Gastroesophageal sphincter (tissue), 3 donors: ENCODE measurements at regions not wholly inside any gene's neighbourhood (a gene's known extent, or its start where the extent isn't known, plus 50 kb on each side); places are given as distances from the start of the nearest gene placed in this dataset.

Source experiments
- POLR2AphosphoS5 ChIP-seq: sonication (generic); formaldehyde crosslinking; IDR thresholded peaks from one replicate; pipeline ENCODE4 v1.6.1; 2017; ENCODE audit warnings: antibody characterized with exemption
- TF ChIP-seq, protein P1 (sequence below), 4 experiments: fragments of 200-600 bp in 2 of 4; fragments of 450-650 bp in 2 of 4; sonication (generic) in 1 of 4; IDR thresholded peaks; one replicate each; pipeline ENCODE4 v1.5.1; 2017 to 2019; ENCODE audit warnings: antibody characterized with exemption in 4 of 4, mild to moderate bottlenecking in 2 of 4, moderate library complexity in 2 of 4

DNA sequence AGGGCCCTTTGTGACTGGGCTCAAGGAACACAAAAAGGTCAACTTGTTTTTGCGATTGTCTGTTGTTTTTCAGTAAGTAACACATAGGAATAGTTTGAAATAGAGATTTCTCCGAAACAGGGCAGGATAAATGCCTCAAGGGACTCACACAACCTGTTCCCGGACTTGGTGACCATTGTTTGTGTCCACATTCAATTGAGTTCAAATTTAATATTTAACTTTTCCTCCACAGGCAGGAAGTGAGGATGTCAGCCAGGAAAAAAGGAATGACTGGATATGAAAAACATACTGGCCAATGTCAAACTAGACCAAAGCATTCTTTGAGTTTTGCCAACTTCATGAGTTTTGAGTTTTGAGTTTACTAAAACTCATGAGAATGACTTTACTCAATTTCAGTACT lies 72.7 kb downstream of the SPATA31C2 start:
- no peak for TF ChIP-seq POLR2AphosphoS5
- TF ChIP-seq, protein P1, sequence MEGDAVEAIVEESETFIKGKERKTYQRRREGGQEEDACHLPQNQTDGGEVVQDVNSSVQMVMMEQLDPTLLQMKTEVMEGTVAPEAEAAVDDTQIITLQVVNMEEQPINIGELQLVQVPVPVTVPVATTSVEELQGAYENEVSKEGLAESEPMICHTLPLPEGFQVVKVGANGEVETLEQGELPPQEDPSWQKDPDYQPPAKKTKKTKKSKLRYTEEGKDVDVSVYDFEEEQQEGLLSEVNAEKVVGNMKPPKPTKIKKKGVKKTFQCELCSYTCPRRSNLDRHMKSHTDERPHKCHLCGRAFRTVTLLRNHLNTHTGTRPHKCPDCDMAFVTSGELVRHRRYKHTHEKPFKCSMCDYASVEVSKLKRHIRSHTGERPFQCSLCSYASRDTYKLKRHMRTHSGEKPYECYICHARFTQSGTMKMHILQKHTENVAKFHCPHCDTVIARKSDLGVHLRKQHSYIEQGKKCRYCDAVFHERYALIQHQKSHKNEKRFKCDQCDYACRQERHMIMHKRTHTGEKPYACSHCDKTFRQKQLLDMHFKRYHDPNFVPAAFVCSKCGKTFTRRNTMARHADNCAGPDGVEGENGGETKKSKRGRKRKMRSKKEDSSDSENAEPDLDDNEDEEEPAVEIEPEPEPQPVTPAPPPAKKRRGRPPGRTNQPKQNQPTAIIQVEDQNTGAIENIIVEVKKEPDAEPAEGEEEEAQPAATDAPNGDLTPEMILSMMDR (IDR thresholded peaks at IDR 0.05), result no peak
